HG02870 (cell line): ENCODE measurements at regions not wholly inside any gene's neighbourhood (a gene's known extent, or its start where the extent isn't known, plus 50 kb on each side); places are given as distances from the start of the nearest gene placed in this dataset.
"Not testable (repeated sequence)": the region's sequence is repeated elsewhere in the genome, so short reads cannot be mapped to it uniquely, and the experiment has no call there.

Experiments
- ATAC-seq: cut with Tn5 transposase; IDR thresholded peaks from one replicate; pipeline ENCODE4 v1.9.1; 2021; ENCODE audit warnings: mild to moderate bottlenecking, moderate library complexity; ENCODE audit not compliant: unreplicated experiment

DNA sequence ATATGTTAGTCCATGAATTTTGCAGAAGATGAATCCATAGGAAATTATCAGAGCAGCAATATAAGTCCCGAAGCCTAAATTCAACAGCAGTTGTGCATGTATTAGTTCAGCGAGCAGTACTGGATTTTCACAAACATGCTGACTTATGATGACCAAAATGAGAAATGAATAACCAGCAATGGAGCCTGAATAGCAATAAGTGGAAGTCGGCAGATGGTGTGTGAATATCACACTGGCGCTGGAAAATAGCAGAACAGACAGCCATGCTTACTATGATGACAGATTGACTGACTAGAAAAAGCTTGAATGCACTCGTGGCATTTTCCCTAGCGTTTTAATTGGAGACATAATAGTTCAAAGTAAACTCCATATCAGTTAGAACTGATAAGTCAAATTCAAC lies 1114.5 kb downstream of the DSC3 start:
- ATAC-seq, result no peak

DNA sequence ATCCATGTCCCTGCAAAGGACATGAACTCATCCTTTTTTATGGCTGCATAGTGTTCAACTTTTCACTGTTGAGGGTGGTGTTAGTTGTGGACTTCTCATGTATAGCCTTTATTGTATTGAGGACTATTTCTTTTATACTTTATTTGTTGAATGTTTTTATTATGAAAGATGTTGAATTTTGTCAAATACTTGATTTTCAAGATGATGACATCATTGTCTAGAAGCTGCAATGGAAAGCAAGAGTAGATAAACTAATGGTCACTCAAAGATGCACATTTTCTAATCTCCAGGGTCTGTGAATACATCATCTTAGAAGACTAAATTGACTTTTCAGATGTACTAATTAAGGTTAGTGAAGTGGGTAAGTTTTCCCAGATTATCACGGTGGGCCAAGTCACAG lies 1117.0 kb downstream of the DSC3 start:
- no peak for ATAC-seq

DNA sequence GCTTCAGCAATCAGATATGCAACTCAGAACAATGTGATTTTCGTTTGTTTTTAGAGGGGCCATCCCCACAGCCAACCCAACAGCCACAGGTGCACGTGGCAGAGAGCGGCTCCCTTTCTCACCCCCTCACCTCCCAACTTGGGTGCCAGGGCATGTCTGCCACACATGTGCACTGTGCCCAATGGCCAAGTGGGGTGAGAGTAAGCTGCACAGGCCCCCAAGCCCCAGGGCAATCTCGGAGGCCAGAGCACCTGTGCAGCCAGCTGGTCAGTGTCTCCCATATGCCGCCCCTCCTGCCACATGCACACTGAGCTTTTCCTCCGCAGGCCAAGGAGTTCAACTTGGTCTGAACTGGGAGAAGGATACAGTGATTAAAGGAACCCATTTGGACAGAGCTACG lies 1130.2 kb downstream of the DSC3 start:
- ATAC-seq, result no peak

DNA sequence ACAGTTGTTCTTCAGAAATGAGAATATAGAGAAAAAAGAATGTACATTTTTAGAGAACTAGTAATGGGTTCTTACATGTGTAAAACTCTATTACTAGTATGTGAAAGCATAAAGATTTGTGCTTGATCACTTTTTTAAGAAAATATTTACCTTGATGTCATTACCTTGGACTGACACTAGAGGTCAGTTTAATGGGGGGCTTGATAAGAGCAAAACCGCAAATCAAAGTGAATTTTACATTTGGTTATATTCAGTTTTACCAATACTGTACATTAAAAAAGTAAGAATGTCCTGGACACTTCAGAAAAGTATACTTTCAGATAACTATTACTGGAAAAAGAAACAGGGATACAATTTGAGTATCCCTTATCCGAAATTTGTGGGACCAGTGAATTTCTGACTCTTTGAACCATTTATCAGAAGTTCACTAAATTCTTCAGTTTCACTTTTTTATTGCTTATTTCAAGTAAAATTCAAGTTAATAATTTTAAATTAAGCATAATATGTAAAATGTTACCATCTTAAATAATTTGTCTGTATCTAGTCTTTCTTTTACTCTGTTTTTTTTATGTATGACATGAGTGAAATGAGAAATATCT lies 1149.5 kb downstream of the DSC3 start:
- ATAC-seq, result no peak

DNA sequence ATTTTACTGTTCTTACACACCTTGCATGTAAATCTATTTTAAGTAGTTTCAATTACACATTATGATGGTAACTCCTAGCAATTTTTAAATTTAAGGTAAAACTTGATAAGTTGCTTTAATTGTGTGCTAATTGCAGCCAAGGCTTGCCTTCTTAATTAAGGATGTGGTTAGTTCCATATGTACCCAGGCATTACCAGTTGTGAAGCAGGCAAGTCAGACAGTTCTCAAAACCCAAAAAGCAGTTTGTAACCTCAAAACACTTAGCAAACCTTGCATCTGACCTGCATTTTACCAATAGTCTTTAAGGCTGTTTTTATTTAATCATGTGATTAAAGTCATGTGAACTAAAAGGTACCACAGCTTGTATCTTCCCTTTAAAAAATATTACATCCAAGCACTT lies 1159.4 kb downstream of the DSC3 start:
- ATAC-seq, result no peak

DNA sequence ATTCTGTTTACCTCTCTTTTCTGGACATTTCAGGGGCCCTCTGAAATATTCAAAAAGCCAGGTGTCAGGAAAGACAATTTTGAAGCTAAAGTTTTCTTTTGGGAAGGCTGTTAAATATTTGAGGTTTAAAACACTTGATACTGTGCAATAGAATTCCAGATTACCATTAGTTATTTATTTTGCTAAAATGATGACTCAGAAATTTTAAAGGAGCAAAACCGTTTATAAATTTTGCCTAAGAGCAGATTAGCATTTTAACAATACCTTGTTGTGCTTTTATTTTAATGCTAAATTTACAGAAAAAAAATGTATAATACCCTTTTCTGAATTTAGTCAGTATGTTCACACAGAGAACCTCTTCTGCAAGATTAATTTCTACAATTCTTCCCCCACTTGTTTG lies 1159.9 kb downstream of the DSC3 start:
- ATAC-seq, result no peak

DNA sequence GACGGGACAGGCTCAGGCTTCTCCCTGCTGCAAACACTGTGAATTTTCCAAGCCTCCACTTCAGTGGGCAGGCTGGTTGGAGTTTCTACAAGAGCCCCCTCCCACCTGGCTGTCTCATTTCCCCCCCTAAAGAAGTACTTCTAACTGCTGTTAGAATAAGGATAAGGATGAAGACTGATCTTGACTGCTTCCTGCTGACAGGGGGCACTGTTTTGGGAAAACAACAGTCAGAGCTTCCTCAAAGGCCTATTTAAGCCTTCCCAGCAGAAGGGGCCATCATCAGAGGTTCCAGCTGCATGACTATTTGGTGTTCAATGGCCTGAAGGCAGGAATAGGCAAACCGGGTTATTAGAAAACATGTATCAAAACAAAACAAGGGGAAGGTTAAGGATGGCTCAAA lies 1162.8 kb downstream of the DSC3 start:
- no peak for ATAC-seq

DNA sequence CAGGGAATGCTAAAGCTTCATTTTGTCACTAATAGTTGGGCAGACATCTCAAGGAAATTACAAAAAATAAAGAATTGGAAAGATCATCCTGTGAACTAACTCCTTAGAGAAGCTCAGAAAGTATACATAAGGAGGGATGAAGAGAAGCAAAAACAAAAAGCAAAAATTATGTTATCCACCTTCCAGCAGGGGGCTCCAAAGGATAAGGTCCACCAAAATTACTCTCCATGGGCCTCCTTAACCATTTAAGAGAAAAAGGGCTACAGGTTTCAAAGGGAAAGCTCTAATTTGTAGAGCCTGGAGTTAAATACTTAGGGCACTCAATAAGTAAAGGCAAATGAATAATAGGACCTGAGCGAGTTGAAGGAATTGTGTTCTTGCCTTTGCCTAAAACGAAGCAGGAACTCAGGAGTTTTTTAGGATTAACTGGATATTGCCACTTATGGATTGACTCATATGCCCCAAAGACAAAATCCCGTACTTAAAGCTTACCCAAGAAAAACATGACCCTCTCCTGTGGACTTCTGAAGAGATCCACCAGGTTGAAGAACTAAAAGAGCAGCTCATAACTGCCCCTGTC lies 1167.9 kb downstream of the DSC3 start:
- no peak for ATAC-seq

DNA sequence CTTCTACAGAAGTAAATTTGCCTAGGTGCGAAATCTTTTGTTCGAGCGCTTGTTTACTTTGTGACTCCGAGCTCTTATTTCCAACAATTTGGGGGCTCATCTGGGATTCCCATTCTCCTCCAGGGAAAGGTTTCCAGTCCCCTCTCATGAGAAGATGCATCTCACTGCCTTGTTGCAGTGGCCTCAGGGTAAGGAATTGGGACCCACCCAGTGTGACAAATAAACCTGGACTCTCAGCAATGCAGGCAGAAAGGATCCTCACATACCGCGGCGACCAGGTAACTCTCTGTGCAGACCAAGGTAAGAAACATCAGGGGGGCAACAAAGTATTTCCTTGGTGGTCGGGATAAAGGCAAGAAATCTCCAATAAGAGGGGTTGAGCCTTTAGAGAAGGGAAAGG lies 1169.3 kb downstream of the DSC3 start:
- no peak for ATAC-seq

DNA sequence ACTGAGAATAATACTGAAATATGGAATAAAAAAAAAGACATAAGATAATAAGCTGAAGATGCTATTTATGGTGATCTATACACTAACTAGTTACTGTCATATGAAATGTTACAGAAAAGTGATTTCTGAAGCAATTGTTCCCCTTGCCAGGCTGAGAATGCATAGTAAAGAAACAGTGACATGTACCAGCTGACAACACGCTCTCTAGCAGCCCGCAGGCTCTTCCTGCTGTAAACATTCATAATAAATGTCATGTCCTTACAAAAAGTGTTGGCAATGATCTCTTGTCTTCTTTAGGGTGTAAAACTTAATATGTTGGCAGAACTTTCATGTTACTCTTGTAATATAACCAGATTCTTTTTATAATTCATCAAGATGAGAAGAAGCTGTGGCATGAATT lies 1171.3 kb downstream of the DSC3 start:
- no peak for ATAC-seq

DNA sequence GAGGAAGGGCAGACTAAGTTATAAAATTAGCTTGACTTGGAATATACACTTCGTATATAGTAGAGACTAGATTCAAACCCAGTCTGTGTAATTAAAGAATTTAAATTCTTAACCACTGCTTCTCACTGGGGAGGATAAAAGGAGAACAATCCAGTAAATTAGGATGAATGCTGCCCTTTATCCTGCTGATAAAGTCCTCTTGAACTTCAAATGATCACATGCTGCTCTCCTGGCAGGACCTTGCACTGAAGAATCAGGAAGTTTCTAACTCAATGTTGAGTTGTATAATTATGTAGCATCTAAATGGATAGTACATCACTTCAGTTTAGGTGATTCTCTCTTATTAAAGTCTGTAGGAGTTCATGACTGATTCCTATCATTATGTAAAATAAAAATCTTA lies 1179.7 kb downstream of the DSC3 start:
- ATAC-seq, result no peak

DNA sequence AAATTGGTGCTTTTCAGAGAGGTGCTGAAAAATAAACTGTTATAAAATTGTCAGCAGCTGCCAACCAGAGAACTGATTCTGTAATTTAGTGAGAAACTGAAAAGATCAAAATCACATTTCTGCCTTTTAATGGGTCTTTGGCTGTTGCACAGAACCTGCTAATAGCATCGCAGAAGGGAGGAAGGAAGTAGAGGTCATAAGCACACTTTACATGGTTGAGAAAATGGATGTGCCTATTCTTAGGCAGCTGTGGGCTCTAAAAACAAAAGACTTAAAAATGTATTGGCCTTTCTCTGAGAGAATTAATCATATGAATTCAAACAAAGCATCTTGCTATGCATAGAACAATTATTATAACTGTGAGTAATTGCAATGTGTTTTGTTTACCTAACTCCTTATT lies 1186.9 kb downstream of the DSC3 start:
- no peak for ATAC-seq

DNA sequence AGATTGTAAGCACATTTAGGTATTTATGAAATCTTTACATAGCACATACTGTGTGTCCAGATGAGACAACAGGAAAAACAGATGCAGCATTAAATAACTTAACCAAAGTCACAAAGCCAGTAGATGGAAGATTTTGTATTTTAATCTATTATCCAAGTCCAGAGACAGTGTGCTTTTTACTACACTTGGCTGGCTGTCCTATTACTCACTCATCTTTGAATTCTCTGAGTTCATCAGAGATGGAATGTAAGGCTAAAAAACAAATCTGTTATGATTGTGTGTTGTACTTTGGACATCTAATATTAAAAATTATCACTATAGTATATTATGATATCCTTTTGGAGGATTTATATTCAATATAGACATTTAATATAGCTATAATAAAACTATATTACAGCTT lies 1189.4 kb downstream of the DSC3 start:
- no peak for ATAC-seq

DNA sequence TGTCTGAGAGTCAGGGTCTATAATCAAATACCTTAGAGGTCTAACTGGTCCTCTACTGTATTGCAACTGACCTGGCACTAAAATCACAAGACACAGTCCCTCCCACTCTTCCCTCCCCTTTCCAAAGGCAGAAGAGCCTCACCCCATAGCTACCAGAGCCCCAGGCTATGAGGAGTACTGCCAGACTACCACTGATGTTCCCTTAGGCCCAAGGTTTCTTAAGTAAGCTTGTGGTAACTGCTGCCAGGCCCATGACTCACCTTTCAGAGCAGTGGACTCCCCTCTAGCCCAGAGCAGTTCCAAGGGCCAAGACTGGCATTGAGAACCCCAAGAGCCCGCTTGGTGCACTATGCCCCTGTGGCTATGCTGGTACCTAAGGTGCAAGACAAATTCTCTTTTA lies 1193.4 kb downstream of the DSC3 start:
- ATAC-seq, result no peak

DNA sequence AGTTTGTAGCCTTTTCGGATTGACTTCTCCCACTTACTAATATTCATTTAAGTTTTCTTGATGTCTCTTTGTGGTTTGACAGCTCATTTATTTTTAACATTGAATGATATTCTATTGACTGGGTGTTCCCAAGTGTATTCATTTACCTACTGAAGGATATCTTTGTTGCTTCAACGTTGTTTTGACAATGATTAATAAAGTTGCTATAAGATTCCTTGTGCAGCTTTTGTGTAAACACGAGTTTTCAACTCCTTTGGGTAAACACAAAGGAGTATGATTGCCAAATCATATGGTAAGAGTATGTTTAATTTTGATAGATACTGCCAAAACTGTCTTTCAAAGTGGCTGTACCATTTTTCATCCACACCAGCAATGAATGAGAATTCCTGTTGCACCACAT lies 1200.9 kb downstream of the DSC3 start:
- ATAC-seq, result no peak

DNA sequence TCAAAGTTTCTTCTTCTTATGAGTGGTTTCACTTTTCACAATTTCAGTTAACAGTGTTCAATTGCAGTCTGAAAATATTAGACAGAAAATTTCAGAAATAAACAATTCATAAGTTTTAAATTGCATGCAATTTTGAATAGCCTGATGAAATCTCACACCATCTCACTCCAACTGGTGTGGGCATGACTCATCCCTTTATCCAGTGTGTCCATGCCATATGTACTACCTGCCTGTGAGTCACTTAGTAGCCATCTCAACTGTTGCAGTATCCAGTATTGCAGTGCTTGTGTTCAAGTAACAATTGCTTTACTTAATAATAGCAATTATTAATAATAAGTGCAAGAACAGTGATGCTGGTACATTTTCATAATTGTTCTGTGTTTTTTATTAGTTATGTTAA lies 1202.5 kb downstream of the DSC3 start:
- ATAC-seq, result no peak

DNA sequence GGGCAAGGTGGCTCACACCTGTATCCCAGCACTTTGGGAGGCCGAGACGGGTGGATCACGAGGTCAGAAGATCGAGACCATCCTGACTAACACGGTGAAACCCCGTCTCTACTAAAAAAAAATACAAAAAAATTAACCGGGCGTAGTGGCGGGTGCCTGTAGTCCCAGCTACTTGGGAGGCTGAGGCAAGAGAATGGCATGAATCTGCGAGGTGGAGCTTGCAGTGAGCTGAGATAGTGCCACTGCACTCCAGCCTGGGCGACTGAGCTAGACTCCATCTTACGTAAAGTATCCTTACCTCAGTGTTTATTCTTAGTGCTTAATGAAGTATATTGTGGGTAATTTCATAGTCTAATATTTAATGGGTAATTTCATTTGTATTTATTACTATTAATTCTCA lies 1203.6 kb downstream of the DSC3 start:
- not testable (repeated sequence) for ATAC-seq

DNA sequence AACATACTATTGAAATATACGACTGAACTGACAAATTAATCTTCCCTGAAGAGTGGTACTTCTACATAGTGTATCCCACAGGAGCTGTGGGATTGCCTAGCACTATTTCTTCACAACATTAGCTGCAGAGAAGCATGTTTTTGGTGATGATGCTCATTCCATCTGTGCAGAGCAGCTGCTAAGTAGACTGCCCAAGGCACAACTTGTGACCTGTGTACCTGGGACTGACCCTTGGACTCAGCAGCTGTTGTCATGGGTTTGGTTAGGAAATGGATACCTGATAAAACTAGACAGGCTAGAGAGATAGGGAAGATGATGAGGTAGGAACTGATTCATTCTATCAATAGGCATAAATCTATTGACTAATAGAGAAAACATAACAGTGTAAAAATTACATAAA lies 1204.0 kb downstream of the DSC3 start:
- ATAC-seq, result no peak

DNA sequence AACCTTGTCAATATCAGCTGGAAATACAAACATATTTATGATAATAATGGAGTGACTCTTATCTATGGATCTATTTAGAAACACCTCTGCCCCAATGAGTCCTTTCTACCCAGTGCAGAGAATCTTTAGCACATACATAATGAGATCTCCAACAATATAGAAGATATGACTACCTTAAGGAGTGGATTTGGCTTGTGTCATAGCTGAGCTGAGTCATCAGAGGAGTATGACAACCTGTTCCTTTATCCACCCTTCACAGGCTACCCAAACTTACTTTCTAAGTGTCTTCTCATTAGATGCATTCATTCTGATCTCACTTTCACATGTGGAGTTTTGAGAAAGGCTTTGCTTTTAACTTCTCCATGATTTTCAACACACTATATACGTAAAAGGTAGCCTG lies 1218.9 kb downstream of the DSC3 start:
- ATAC-seq, result no peak

DNA sequence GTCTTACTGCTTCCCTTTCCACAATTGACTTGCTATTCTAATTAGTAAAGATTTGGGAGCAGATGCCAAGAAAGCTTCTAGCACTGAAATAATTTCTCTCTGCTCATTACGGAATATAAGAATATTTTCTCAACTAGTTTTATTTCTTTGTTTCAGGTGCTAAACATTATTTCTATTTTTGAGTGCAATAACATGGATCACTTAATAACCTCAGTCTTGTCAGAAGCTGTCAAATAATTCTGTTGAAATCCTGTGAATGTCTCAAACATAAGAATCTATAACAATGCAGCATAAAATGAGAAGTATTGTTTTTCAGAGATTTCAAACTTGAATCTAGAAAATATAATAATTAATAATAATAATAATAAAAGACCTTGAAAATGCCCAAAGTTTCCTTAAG lies 1221.0 kb downstream of the DSC3 start:
- ATAC-seq, result no peak

DNA sequence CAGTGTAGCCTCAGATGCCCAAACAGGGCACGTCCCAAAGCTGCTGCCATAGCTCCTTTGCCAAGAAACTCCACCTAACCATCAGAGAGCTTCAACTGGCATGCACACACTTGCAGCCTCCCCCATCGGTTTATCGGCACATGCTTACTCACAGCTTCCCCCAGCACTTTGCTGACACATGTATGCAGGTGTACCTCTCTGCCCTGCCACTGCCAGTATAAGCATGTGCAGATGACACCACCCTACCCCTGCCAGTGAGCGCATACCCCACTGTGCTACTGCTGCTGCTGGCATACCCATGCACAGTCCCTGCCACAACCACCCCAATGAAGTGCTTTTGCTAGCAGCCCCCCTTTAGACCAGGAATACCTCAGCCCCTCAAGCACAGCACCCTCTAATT lies 1231.0 kb downstream of the DSC3 start:
- ATAC-seq, result no peak

DNA sequence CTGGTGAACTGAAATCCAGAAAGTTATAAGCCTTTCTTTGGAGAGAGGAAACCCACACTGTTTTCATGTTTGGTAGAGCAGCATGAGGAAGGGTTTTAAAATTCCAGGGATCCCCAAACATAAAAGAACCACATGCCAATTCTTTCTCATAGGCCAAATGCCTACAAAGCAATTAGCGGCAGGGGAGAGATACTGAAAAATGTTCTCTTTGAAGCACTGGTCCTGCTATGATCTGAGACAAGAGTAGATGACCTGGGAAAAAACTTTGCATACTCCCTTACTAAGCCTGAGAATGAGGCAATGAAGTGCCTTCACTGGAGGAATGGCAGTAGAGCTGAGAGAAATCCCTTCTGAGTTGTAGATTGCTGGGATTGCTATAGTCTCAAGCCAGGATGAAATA lies 1261.7 kb downstream of the DSC3 start:
- ATAC-seq, result no peak

DNA sequence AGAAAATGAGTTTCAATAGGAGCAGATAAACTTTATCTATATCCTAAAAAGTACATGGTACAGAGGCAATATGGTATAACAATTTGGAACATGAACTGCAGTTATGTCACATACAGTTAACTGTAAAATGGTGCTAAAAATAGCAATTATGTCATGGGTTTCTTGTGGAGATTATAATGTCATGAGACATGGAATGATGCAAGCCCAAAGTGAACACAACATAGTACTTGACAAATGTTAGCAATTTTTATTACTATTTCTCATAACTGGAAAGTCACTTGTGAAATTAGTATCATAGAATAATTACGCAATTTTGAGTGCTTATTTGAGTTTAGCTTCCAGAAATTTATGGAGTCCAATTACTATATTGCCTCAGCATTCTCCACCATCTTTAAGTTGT lies 1263.4 kb downstream of the DSC3 start:
- no peak for ATAC-seq
